ENCODE measurements at regions not wholly inside any gene's neighbourhood (a gene's known extent, or its start where the extent isn't known, plus 50 kb on each side); places are given as distances from the start of the nearest gene placed in this dataset.

- ATAC-seq (ENCODE audit: low read depth): no peak
- ChIA-PET CTCF (no interaction called here), POLR2A (no interaction called here)
- TF ChIP-seq CTCF (IDR thresholded peaks at IDR 0.05) (no peak), EZH2 (IDR thresholded peaks at IDR 0.05; ENCODE audit: borderline replicate concordance, insufficient read depth, low read depth, low read length, poor library complexity, severe bottlenecking) (no peak)
- no peak for DNase-seq
- Mint-ChIP-seq H3K27ac (no peak overlapping the region), H3K27me3 (no peaks in the 10 kb centered on the region), H3K4me3 (no peak overlapping the region), H3K9me3 (ENCODE audit: insufficient read depth) (no peaks in the 10 kb centered on the region), H3K4me1 (no peaks in the 10 kb centered on the region)
- Histone ChIP-seq H3K4me2 (replicated peaks; ENCODE audit: low read depth, low read length, poor library complexity, severe bottlenecking) (no peak overlapping the region), H3K27me3 (replicated peaks in 1 of 4; ENCODE audit: control extremely low read depth in 1 of 4, control insufficient read depth in 3 of 4, insufficient read depth in 4 of 4, low read length in 3 of 4) (no peaks in the 10 kb centered on the region), H3K36me3 (replicated peaks in 1 of 2; ENCODE audit: control extremely low read depth in 1 of 2, control insufficient read depth in 1 of 2, extremely low read depth in 1 of 2, insufficient read depth in 2 of 2, low read length in 1 of 2) (no peaks in the 10 kb centered on the region), H4K20me1 (ENCODE audit: control insufficient read depth, insufficient read depth, low read length, poor library complexity, severe bottlenecking) (no peaks in the 10 kb centered on the region), H3K27ac (ENCODE audit: low read length in 2 of 2) (no peak overlapping the region), H3K4me1 (ENCODE audit: control insufficient read depth in 2 of 2, insufficient read depth in 2 of 2, low read length in 2 of 2) (no peaks in the 10 kb centered on the region), H3K9ac (ENCODE audit: low read length) (no peak overlapping the region), H2AFZ (ENCODE audit: insufficient read depth, low read depth, low read length, poor library complexity, severe bottlenecking) (no peak overlapping the region), H3K9me3 (ENCODE audit: control extremely low read depth in 1 of 3, control insufficient read depth in 2 of 3, insufficient read depth in 1 of 3, low read length in 2 of 3) (peaks cover 0 to 2% (median 0%) of the 10 kb centered on the region in 3 donors), H3K4me3 (ENCODE audit: control extremely low read depth in 1 of 5, extremely low read depth in 1 of 5, insufficient read depth in 1 of 5, low read depth in 2 of 5, low read length in 4 of 5) (no peak overlapping the region), H3K79me2 (ENCODE audit: control insufficient read depth, insufficient read depth, low read length) (no peaks in the 10 kb centered on the region)
- intact Hi-C loops (cut with micrococcal nuclease): no loop called here
- no CpG with 5 or more reads among the region's 2 CpGs for WGBS (ENCODE audit: insufficient coverage)
Measured at GRCh38 chr2:167692936-167693335, 554.5 kb downstream of the STK39 start.

GRCh38 chr2:167692191-167692590 lies 555.2 kb downstream of the STK39 start:
- no CpG with 5 or more reads among the region's 1 CpG for WGBS (ENCODE audit: insufficient coverage)
- TF ChIP-seq EZH2 (IDR thresholded peaks at IDR 0.05; ENCODE audit: borderline replicate concordance, insufficient read depth, low read depth, low read length, poor library complexity, severe bottlenecking) (no peak), CTCF (IDR thresholded peaks at IDR 0.05) (no peak)
- intact Hi-C loops (cut with micrococcal nuclease): no loop called here
- DNase-seq (no peak), ATAC-seq (ENCODE audit: low read depth) (no peak)
- Histone ChIP-seq H2AFZ (ENCODE audit: insufficient read depth, low read depth, low read length, poor library complexity, severe bottlenecking) (no peak overlapping the region), H3K27ac (ENCODE audit: low read length in 2 of 2) (no peak overlapping the region), H3K4me3 (ENCODE audit: control extremely low read depth in 1 of 5, extremely low read depth in 1 of 5, insufficient read depth in 1 of 5, low read depth in 2 of 5, low read length in 4 of 5) (no peak overlapping the region), H3K4me1 (ENCODE audit: control insufficient read depth in 2 of 2, insufficient read depth in 2 of 2, low read length in 2 of 2) (no peaks in the 10 kb centered on the region), H3K27me3 (replicated peaks in 1 of 4; ENCODE audit: control extremely low read depth in 1 of 4, control insufficient read depth in 3 of 4, insufficient read depth in 4 of 4, low read length in 3 of 4) (no peaks in the 10 kb centered on the region), H3K9ac (ENCODE audit: low read length) (no peak overlapping the region), H4K20me1 (ENCODE audit: control insufficient read depth, insufficient read depth, low read length, poor library complexity, severe bottlenecking) (no peaks in the 10 kb centered on the region), H3K9me3 (ENCODE audit: control extremely low read depth in 1 of 3, control insufficient read depth in 2 of 3, insufficient read depth in 1 of 3, low read length in 2 of 3) (peaks cover 0 to 2% (median 0%) of the 10 kb centered on the region in 3 donors), H3K36me3 (replicated peaks in 1 of 2; ENCODE audit: control extremely low read depth in 1 of 2, control insufficient read depth in 1 of 2, extremely low read depth in 1 of 2, insufficient read depth in 2 of 2, low read length in 1 of 2) (no peaks in the 10 kb centered on the region), H3K4me2 (replicated peaks; ENCODE audit: low read depth, low read length, poor library complexity, severe bottlenecking) (no peak overlapping the region), H3K79me2 (ENCODE audit: control insufficient read depth, insufficient read depth, low read length) (no peaks in the 10 kb centered on the region)
- H3K4me1 Mint-ChIP-seq: no peaks in the 10 kb centered on the region
- H3K9me3 Mint-ChIP-seq (ENCODE audit: insufficient read depth): no peaks in the 10 kb centered on the region
- H3K4me3 Mint-ChIP-seq: no peak overlapping the region
- ChIA-PET CTCF (no interaction called here), POLR2A (no interaction called here)
- H3K27ac Mint-ChIP-seq: no peak overlapping the region
- no peaks in the 10 kb centered on the region for H3K27me3 Mint-ChIP-seq
